ENCODE measurements at regions not wholly inside any gene's neighbourhood (a gene's known extent, or its start where the extent isn't known, plus 50 kb on each side); places are given as distances from the start of the nearest gene placed in this dataset.

GRCh38 chr11:86174101-86175046 lies 70.2 kb upstream of the EED start:
- TF ChIP-seq CTCF (IDR thresholded peaks at IDR 0.05) (no peak), EZH2 (IDR thresholded peaks at IDR 0.05) (no peak)

Data from neural progenitor cell (in vitro differentiated cells).